ENCODE measurements at regions not wholly inside any gene's neighbourhood (a gene's known extent, or its start where the extent isn't known, plus 50 kb on each side); places are given as distances from the start of the nearest gene placed in this dataset.
"Not testable (repeated sequence)": the region's sequence is repeated elsewhere in the genome, so short reads cannot be mapped to it uniquely, and the experiment has no call there.

DNA sequence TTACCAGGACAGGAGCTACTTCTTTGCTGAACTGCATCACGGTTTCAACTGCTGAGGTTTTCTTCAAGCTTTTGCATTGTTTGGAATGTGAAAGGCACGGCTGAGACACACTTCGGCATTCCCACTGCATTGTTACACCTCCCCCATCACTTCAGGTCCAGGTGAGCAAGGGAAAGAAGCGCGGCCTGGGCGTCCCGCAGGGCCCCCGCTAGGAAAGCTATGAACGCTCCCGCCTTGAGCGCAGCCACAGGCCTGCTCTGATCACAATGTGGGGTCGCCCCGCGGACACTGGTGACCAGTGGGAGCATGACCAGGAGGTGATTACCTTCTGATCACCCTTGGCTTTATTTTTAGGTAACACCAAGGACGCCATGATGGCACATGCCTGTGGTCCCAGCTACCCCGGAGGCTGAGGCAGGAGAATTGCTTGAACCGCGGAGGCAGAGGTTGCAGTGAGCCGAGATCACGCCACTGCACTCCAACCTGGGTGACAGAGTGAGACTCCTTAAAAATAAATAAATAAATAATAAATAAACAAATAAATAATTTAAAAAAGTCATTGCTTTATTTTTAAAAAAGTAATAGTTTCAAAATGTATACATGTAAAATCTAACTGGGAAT is 82.2 kb upstream of the ANTXRL start:
- ATAC-seq, result not testable (repeated sequence)

DNA sequence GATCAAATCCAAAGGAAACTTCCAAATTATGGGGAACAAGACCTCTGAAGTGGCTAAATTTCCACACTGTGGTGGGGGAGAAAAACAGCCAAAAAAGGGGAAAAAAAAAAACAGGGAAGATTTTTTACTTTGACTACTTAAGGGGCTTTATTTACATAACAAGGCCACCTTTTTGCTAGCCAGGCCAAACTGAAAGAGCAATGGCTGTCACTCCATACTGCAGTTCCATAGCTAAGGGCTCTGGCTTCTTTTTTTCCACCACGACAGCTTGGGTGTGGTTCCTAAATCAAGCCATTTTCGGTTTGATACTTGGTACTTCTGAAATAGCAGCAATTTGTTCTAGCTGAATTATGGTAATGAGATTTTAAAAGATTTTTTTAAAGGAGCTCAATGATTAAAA is 76.4 kb upstream of the ANTXRL start:
- ATAC-seq, result not testable (repeated sequence)

DNA sequence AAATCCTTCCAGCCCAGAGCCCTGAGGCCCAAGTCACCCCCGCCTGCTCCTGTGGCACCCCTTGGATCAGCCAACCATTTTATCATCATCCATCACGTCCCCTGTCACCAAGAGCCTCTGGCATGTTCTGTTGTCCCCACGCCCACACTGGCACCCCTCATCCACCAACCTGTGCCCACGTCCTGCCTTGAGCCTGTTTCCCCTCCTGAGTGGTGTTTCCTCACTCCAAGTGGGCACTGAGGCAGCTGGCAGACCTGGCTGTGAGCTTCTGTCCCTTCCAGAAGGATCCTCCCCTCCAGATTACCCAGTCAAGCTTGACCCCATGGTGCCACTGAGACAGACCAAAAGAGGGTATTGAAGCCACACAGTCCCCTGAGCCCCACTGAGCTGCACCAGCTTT is 71.4 kb upstream of the ANTXRL start:
- no peak for ATAC-seq

DNA sequence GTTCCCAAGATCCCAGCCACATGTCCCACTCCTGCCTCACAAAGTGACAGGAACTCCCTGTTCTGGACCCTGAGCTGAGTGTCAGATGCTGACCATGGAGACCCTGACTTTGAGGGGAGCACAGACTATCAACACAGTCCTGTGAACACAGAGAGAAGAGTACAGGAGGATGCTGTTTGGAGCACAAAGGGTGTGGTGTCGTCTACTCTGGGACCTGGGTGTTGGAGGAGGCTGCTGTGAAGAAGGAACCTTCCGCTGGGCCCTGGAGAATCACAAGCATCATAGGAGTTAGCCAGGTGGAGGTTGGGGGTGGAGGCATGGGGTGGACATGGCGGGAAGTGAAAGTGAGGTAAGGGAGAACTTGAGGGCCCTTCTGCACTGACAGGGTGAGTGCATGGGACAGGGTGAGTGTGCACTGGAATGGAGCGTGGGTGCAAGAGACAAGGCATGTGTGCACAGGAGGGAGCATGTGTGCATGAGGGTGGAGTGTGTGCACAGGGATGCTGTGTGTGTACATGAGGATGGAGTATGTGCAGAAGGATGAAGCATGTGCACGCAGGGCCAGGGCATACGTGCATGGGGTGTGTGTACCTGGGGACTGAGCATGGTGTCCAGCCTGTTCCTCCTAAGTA is 70.7 kb upstream of the ANTXRL start:
- ATAC-seq, result no peak

DNA sequence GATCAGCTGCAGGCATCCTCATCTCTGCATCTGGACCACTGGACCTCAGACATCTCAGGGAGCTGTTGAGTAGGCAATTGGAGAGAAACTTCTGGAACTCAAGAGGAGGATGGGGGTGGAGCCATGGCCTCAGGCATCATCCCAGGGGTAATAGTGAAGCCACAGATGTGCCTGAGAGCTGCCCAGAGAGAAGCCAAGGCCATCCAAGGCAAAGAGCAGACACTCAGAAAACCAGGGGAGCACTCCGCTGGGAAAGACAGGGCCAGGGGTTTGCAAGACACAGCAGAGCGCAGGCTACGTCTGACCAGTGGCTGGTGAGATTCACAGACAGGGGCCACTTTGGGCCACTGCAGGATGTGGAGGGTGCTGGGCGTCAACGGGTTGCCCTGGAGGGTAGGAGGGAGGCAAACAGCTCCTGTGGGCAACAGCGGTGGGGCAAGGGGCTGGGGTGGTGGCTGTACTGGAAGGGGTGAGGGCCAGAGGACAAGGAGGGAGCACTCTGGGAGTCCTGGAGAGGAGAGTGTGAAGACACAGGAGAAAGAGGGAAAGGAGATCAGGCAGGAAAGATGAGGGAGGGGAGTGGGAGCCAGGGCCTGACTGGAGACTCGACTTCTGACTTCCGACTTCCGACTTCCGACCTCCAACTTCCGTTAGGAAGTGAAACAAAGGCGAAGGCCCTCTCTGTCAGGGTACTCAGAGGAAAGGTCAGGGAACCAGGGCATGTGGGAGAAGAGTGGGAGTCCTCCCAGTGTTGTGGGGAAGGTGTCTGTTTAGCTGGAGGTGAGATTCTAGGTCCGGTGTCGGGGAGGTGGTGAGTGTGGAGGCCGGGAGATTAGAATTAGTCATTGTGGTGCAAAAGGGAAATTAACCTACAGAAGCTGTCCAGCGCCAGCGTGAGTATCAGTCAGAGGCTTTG is 69.7 kb upstream of the ANTXRL start:
- ATAC-seq, result peak; percentile 14

DNA sequence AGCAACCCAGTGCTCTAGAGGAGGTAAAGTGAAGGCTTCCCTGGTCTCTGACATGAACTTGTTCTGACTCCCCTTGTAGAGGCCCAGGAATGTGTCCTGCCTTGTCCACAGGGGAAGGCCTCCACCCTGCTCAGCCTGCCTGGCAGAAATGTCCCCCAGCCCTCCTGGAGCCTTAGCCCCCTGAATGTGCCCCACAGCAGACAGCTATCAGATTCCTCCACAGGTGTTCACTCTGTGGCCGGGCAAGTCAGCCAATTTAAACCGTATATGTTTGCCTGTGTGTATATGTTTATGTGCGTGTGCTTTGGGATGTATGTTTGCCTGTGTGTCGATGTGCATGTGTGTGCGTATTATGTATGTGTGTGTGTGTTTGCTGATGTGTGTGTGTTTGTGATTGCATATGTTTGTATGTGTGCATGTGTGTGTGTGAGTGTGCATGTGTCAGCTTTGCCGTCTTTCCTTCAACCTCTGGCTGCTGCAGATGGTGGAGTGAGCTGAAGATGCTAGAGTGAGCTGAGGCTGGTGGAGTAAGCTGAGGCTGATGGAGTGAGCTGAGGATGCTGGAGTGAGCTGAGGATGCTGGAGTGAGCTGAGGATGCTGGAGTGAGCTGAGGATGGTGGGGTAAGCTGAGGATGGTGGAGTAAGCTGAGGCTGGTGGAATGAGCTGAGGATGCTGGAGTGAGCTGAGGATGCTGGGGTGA is 68.9 kb upstream of the ANTXRL start:
- ATAC-seq, result no peak

DNA sequence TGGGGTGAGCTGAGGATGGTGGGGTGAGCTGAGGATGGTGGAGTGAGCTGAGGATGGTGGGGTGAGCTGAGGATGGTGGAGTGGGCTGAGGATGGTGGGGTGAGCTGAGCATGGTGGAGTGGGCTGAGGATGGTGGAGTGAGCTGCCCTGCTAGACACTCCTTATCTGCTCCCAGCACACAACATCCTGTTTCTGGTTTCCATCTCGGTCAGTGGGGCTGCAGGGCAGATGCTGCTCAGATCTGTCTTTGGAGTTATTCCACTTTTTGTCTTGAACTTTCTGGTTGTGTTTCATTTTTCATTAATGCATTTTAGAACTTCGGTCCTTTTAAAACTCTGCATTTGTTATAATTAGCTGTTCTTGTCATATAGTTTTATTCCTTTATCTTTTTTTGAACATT is 67.9 kb upstream of the ANTXRL start:
- ATAC-seq, result no peak

DNA sequence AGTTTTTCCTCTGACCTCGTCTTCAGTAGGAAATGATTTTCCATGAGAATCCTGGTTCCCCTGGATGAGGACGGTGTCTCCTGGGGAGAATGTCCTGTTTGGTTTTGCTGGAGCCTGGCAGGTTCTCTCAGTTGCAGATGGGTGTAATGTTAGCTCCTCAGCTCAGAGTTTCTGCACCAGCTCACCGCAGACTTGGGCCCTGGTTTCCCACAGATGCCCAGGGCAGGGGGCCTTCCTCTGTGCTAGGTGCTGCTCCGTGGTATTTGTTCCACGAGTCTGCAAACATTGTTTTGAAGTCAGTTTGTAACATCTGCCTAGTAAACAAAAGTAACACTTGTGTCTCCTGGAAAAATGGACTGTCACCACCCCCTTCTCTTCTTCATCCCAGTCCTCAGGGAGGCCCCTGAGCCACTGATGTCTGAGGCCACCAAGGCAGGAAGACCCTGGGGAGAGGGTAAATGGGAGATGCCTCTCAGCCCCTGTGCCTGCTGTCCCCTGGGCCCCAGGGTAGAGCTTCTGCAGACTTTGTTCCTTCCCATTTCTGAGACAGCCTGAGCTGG is 67.3 kb upstream of the ANTXRL start:
- ATAC-seq, result not testable (repeated sequence)

DNA sequence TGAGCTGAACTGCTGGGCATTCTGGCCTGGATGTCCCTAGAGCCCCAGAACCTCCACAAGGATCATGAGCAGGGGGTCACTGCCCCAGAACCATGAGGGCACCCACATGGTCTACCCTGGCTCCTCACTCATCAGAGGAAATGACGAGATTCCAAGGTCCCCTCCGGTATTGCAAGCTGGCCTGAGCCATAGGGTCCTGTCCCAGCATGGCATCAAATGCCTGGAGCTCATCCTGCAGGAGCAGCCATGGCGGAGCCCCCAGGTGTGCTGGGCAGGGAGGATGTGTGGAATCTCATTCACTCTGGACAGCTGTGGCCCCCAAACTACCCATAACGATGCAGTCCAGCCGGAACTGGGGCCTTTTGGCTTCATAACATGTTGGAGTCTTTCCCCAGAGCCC is 66.6 kb upstream of the ANTXRL start:
- no peak for ATAC-seq

DNA sequence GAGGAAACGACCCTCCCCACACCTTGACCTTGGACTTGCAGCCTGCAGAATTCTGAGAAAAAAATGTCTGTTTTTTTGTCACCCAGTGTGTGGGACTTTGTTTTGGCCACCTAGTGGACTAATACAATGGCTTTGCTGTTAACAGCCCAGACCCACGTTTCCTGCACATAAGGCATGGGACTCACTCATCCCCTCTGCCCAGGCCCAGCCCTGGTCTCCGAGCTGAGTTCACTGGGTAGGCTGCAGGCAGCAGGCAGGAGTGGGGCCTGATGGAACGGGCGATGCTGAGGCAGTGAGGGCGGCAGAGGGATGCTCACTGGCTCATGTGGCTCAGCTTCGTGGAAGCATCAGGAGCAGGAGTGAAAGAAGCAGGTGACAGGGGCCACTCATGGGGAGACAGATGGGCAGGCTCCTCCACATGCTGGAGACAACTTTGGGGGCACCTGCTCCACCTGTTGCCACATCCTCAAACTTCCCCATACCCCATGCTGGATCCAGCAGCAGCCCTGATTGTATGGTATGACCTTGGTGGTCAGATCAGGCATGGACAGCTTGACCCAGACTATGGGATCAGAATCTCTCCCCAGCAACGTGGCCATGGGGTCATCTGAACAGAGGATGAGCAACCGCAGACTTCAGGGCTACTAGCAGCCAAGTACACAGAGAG is 65.8 kb upstream of the ANTXRL start:
- no peak for ATAC-seq

DNA sequence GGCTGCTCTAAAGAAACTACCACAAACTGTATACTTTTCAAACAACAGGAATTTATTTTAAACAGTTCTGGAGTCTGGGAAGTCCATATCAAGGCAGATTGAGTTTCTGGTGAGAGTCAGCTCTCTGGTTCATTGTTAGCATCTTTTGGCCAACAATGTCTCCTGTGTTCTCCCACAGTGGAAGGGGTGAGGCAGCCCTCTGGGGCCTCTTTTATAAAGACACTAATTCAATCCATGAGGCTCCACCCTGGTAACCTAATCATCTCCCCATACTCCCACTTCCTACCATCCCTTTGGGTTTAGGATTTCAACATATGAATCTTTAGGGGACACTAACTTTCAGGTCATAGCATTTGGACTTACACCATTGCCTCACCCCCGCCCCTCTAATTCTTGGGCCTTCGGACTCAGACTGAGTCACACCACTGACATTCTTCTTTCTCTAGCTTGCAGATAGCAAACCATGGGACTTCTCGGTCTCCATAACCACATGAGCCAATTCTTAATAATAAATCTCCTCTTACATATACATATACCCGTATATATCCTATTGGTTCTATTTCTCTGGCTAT is 64.3 kb upstream of the ANTXRL start:
- ATAC-seq, result no peak

DNA sequence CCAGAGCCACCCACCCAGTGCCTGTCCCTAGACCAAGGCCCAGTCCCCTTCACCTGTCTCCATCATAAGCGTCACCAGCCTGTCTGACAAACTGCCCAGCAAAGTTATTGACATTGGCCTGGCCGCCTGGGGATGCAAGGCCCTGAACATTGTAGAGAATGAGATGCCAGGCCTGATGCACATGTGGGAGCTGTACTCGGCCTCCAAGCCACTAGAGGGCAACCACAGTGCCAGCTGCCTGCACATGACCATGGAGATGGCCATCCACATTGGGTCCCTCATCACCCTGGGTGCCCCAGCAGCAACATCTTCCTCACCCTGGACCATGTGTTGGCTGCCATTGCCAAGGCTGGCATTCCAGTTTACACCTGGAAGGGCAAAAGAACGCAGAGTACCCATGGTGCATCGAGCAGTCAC is 63.7 kb upstream of the ANTXRL start:
- ATAC-seq, result no peak

DNA sequence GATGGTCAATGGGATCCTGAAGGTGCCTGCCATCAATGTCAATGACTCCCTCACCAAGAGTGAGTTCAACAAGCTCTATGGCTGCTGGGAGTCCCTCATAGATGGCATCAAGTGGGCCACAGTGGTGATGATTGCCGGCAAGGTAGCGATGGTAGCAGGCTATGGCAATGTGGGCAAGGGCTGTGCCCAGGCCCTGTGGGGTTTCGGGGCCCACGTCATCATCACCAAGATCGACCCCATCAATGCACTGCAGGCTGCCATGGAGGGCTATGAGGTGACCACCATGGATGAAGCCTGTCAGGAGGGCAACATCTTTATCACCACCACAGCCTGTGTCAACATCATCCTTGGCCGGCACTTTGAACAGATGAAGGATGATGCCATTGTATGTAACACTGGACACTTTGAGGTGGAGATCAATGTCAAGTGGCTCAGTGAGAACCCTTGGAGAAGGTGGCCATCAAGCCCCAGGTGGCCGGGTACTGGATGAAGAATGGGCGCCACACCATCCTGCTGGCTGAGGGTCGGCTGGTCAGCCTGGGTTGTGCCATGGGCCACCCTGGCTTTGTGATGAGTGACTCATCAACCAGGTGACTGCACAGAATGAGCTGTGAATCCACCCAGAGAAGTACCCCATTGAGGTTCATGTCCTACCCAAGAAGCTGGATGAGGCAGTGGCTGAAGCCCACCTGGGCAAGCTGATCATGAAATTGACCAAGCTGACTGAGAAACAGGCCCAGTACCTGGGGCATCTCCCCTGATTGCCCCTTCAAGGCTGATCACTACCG is 63.0 kb upstream of the ANTXRL start:
- ATAC-seq, result no peak

DNA sequence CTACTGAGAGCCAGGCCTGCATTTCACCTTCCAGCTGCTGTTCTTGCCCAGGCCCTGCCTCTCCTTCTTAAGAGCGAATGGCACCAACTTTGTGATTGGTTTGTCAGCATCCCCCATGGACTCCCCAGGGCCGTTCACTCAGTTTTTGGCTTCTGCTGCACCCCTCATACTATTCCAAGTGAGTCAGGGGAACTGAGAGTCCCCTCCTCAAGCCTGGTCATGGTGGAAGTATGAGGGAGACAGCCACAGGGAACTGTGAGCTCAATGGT is 62.4 kb upstream of the ANTXRL start:
- no peak for ATAC-seq

DNA sequence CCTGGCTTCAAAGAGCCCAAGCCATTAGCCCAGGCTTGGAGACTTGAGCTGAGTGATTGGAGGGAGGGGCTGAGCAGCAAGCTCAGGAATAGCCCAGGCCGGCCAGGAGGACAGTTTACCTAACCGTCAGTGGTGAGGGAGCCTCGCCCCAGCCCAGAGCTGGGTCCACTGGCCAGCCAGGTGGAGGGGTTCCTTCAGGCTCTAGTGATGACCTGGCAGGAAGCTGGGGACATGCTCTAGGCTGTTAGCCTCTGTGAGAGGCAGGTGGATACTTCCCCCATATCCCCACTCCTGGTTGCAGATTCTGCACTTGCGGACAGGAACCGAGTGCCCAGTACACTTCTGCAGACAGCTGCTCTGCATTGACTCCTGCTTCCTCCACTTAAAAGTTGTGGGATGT is 61.2 kb upstream of the ANTXRL start:
- no peak for ATAC-seq

DNA sequence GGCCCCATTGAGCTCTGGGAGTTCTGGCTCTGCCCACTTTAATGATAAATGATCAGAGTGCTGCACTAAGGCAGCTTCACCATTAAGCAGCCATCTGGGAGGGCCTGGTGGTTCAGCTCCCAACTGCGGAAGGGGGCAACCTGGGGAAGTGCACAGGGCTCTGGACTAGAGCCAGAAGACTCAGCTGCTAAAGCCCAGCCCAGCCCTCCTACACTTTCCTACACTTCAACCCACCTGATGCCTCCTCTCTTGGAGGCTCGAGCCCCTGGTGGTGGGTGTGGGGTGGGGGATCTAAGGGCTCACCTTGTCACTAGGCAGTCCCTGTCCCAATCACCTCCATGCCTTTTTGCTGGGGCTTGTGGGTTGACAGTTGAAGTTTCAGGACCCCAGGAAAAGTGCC is 60.6 kb upstream of the ANTXRL start:
- no peak for ATAC-seq

DNA sequence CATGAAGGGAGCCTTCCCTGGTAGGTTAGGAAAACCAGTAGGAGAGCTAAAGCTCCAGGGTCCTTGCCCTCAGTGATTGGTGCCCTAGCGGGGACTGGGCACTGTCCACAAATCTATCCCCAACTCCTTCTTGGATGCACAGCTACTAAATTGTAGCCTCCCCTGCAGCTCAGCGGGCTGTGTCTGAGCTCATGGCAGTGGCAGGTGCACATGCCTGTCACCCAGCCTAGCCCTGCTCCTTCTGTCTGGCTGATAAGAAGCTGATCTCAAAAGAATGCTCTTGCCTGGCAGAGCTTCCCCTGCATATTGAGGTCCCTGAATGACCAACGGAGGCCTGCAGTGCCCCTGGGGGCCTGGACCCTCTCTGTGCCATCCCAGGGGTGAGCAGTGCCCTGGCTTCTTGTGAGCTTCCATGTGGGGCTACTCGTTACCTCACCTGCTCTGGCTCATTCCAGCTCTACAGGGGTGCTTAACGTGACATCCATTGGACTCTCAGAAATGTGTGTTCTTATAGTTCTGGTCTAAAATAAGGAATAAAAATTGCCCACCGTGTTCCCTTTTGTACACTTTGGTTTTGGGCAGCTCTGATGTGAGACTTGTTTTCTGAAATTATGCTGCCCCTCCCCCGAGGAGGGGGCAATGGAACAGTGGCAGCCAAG is 59.8 kb upstream of the ANTXRL start:
- no peak for ATAC-seq

DNA sequence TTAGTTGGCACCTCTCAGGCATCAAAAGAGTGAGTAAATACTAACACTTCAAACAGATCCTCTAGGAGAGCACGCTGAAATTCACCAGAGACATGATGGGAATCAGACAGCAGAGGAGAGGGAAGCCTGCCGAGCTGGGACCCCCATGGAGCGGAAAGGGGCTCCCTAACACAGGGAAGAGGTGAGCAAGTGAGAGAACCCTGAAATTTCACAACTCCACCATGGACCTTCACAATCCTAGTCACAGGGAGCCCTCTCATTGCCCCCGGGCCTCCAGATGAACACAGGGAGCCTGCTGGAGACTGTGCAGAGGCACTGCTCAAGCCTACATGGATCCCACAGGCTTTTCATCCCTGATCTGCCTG is 59.2 kb upstream of the ANTXRL start:
- ATAC-seq, result no peak

DNA sequence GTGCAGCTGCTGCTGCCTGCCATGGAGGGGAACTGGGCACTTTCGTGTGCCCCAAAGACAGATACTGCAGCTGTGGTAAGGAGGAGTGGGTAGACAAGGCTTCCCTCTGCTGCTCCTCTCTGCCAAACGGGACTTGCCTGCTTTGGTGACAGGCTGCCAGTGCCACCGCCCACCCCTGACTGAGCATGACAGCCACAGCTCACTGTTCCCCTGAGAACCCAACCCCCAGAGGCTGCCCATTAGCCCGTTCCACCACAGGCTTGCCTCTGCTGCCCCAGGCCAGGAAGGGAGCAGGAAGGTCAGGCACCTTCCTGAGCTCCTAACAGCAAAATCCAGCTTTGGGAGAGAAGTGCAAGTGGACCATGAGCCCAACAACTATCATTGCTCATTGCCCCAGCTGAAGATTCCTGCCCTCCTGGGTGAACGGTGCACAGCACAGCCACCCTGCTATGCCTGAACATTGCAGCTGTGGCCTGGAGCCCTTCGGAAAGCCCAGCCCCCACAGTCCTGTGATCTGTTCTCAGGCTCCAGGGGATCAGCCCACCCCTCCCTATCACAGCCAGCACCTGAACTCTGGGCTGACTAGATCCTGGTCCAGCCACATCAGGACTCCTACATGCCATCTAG is 58.7 kb upstream of the ANTXRL start:
- ATAC-seq, result no peak

DNA sequence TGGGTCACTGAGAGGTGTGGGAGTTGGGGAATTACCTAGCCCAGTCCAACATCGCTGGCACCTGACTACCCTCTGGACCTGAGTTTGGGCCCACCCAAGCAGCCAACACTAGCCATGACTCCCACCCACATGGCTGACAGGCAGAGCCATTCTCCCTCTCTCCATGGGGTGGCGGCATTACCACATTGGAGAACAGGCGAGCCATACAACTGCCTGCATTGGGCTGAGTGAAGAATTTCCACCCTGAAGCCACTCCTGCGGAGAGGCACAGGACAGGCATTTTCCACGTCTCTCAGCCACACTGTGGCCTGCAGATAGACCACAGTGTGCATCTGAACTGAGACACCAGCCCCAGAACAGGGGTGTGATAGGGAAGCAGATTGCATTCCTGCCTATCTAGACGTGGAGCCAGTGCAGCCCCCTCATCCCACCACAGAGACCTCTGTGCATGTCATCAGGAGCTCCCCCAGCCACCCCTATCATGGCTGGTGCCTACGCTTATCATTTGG is 58.2 kb upstream of the ANTXRL start:
- ATAC-seq, result peak; percentile 89

Measured in esophagus mucosa (tissue), 1 donor.